WTC11 (cell line): ENCODE measurements at regions not wholly inside any gene's neighbourhood (a gene's known extent, or its start where the extent isn't known, plus 50 kb on each side); places are given as distances from the start of the nearest gene placed in this dataset.

Source experiments
- CTCF ChIP-seq: fragments of 200-600 bp; IDR thresholded peaks from 2 replicates; pipeline ENCODE4 v1.8.0; 2022; ENCODE audit warnings: antibody characterized with exemption
- ELF4 ChIP-seq: sonication (generic); formaldehyde crosslinking; IDR thresholded peaks from 2 replicates; pipeline ENCODE4 v1.8.1; 2022; ENCODE audit warnings: low read depth, mild to moderate bottlenecking, moderate library complexity, missing genetic modification reagents
- FOXP1 ChIP-seq: sonication (generic); formaldehyde crosslinking; IDR thresholded peaks from 2 replicates; pipeline ENCODE4 v1.8.0; 2022; ENCODE audit warnings: missing genetic modification reagents, mild to moderate bottlenecking, moderate library complexity, borderline replicate concordance
- FOXP4 ChIP-seq: sonication (generic); formaldehyde crosslinking; IDR thresholded peaks from 2 replicates; pipeline ENCODE4 v1.8.0; 2022; ENCODE audit warnings: mild to moderate bottlenecking, missing genetic modification reagents
- TCF7 ChIP-seq: sonication (generic); formaldehyde crosslinking; IDR thresholded peaks from 2 replicates; pipeline ENCODE4 v1.8.0; 2022; ENCODE audit warnings: mild to moderate bottlenecking, low read depth, missing genetic modification reagents, moderate library complexity
- TEAD4 ChIP-seq: sonication (generic); formaldehyde crosslinking; IDR thresholded peaks from 2 replicates; pipeline ENCODE4 v1.8.0; 2022; ENCODE audit warnings: mild to moderate bottlenecking, missing genetic modification reagents
- TP53 ChIP-seq: sonication (generic); formaldehyde crosslinking; IDR thresholded peaks from 2 replicates; pipeline ENCODE4 v1.8.1; 2023; ENCODE audit warnings: mild to moderate bottlenecking, missing genetic modification reagents
- USF2 ChIP-seq: sonication (generic); formaldehyde crosslinking; IDR thresholded peaks from 2 replicates; pipeline ENCODE4 v1.8.1; 2023; ENCODE audit warnings: mild to moderate bottlenecking, missing genetic modification reagents, moderate library complexity
- ZNF317 ChIP-seq: sonication (generic); formaldehyde crosslinking; IDR thresholded peaks from 2 replicates; pipeline ENCODE4 v1.8.1; 2023; ENCODE audit warnings: low read depth, mild to moderate bottlenecking, moderate library complexity, missing genetic modification reagents, borderline replicate concordance
- TF ChIP-seq, protein P1 (sequence below): sonication (generic); formaldehyde crosslinking; conservative IDR thresholded peaks from 2 replicates; pipeline ENCODE4 v1.8.1; 2022; ENCODE audit warnings: mild to moderate bottlenecking, missing genetic modification reagents

DNA sequence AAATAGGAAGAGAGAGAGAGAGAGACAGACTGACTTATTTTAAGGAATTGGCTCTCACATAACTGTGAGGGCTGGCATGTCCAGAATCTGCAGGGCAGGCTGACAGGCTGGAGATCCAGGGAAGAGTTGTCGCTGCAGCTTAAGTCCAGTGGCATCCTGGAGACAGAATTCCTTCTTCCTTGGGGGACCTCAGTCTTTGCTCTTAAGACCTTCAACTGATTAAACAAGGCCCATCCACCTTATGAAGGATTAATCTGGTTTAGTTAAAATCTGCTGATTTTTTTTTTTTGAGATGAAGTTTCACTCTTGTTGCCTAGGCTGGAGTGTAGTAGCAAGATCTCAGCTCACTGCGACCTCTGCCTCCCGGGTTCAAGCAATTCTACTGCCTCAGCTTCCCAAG is 128.0 kb upstream of the ALDH1A3 start:
- TF ChIP-seq TCF7 (no peak), CTCF (no peak), USF2 (CRISPR knock-in tag) (no peak), TEAD4 (CRISPR knock-in tag) (no peak), FOXP4 (CRISPR knock-in tag) (no peak), ELF4 (CRISPR knock-in tag) (no peak), TP53 (no peak), ZNF317 (CRISPR knock-in tag) (no peak), FOXP1 (no peak)
- TF ChIP-seq, protein P1, sequence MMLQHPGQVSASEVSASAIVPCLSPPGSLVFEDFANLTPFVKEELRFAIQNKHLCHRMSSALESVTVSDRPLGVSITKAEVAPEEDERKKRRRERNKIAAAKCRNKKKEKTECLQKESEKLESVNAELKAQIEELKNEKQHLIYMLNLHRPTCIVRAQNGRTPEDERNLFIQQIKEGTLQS (CRISPR knock-in tag): no peak
